Activated naive CD4-positive, alpha-beta T cell treated with anti-CD3 and anti-CD28 coated beads, Interleukin-2, amount 10 ng/mL, durations not matched to agents 7 days and 5 days (primary cell): ENCODE measurements at regions not wholly inside any gene's neighbourhood (a gene's known extent, or its start where the extent isn't known, plus 50 kb on each side); places are given as distances from the start of the nearest gene placed in this dataset.
"Not testable (repeated sequence)": the region's sequence is repeated elsewhere in the genome, so short reads cannot be mapped to it uniquely, and the experiment has no call there.

ENCODE experiments used
- CTCF ChIA-PET: fragments of 350-600 bp; sonication (Branson Sonifier 250); formaldehyde crosslinking; loops from one replicate; lab custom pipeline; 2021; ENCODE audit warnings: antibody characterized with exemption; lab: Charles Lee
- DNase-seq: peaks from one replicate; pipeline ENCODE4 v3.0.0-alpha.2; 2020
- H3K27ac Mint-ChIP-seq: one replicate; pipeline ENCODE4 v1.8.0; 2021; ENCODE audit warnings: mild to moderate bottlenecking, moderate library complexity, mixed read lengths
- H3K27me3 Mint-ChIP-seq: one replicate; pipeline ENCODE4 v1.8.0; 2021; ENCODE audit warnings: mild to moderate bottlenecking, mixed read lengths
- H3K36me3 Mint-ChIP-seq: one replicate; pipeline ENCODE4 v1.8.0; 2021; ENCODE audit warnings: mixed read lengths
- H3K4me1 Mint-ChIP-seq: one replicate; pipeline ENCODE4 v1.8.0; 2021; ENCODE audit warnings: mixed read lengths
- H3K4me3 Mint-ChIP-seq: one replicate; pipeline ENCODE4 v1.8.0; 2021; ENCODE audit warnings: mild to moderate bottlenecking, moderate library complexity, mixed read lengths
- H3K9me3 Mint-ChIP-seq: one replicate; pipeline ENCODE4 v1.8.0; 2021; ENCODE audit warnings: mixed read lengths

GRCh38 chr6:165775721-165776120 is 112.7 kb upstream of the PDE10A start:
- Mint-ChIP-seq H3K4me1 (no peaks in the 10 kb centered on the region), H3K27me3 (peaks cover 22% of the 10 kb centered on the region), H3K4me3 (no peak overlapping the region), H3K27ac (no peak overlapping the region), H3K9me3 (no peaks in the 10 kb centered on the region), H3K36me3 (no peaks in the 10 kb centered on the region)
- no peak for DNase-seq
- CTCF ChIA-PET = interaction anchor here (0.9 kb wide), 1 partner anchor 691 kb away, joined by 3 read pairs; no protein-coding TSS in a partner anchor

DNA sequence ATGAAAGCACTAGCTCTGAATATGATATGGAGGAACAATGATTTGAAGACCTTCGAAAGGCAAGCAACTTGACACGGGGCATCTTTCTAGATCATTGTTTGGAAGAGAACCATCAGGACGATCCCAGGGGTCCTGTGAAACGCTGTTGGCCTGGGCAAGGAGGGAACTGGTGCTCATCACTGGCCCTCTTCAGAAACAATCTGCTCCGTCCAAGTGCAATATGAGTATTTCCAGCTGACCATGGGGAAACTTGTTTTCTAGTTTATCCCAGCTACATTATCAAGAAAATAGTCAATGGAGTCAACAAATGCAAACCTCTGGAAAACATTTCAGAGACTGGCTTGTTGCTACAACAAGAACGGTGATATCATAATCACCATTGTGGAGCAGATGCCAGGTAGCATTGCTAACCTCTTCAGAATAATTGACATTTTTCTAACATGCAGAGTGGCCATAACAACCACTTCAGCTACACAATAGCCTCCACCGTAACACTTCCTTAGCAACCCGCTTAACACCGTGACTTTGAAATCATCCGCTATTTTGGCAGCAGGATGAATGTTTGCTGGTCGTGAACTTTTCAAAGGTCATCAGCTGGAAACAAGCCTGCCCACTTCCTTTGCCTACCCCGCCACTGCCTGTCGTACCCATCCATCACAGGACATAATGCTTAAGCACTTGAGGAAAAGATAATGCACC is 112.0 kb upstream of the PDE10A start:
- H3K27me3 Mint-ChIP-seq = peaks cover 22% of the 10 kb centered on the region
- no peaks in the 10 kb centered on the region for H3K9me3 Mint-ChIP-seq
- H3K4me1 Mint-ChIP-seq = no peaks in the 10 kb centered on the region
- no peak overlapping the region for H3K4me3 Mint-ChIP-seq
- CTCF ChIA-PET = no interaction called here
- no peak for DNase-seq
- H3K36me3 Mint-ChIP-seq = no peaks in the 10 kb centered on the region
- no peak overlapping the region for H3K27ac Mint-ChIP-seq

- no peaks in the 10 kb centered on the region for H3K36me3 Mint-ChIP-seq
- H3K27me3 Mint-ChIP-seq = peaks cover 9% of the 10 kb centered on the region
- H3K4me1 Mint-ChIP-seq = no peaks in the 10 kb centered on the region
- DNase-seq = no peak
- no peak overlapping the region for H3K4me3 Mint-ChIP-seq
- CTCF ChIA-PET = no interaction called here
- no peaks in the 10 kb centered on the region for H3K9me3 Mint-ChIP-seq
- H3K27ac Mint-ChIP-seq = no peak overlapping the region
Observed at GRCh38 chr6:165770397-165771082, 107.5 kb upstream of the PDE10A start.

DNA sequence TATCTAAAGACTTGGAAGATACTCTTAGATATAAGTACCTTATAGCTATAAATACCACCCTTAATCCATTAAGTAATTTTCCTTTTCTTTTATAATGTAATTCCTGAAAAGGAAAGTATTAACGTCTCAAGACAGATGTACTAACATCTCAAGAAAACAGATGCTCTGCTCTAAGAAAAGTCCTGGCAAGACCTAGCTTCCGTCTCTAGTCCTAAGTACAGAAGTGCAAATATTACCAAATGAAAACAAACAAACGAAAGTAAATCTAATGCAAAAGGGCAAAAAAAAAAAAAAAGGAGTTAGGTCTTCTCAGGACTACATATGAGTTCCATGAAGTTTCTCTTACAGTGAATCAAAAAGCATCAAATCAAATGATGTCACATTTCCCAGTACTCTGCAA is 106.8 kb upstream of the PDE10A start:
- no peak overlapping the region for H3K27ac Mint-ChIP-seq
- peaks cover 2% of the 10 kb centered on the region for H3K27me3 Mint-ChIP-seq
- no peaks in the 10 kb centered on the region for H3K4me1 Mint-ChIP-seq
- H3K36me3 Mint-ChIP-seq = no peaks in the 10 kb centered on the region
- no peak overlapping the region for H3K4me3 Mint-ChIP-seq
- CTCF ChIA-PET = interaction anchor here (0.7 kb wide), 1 partner anchor 103 kb away, joined by 3 read pairs; no protein-coding TSS in a partner anchor
- H3K9me3 Mint-ChIP-seq = no peaks in the 10 kb centered on the region
- no peak for DNase-seq

DNA sequence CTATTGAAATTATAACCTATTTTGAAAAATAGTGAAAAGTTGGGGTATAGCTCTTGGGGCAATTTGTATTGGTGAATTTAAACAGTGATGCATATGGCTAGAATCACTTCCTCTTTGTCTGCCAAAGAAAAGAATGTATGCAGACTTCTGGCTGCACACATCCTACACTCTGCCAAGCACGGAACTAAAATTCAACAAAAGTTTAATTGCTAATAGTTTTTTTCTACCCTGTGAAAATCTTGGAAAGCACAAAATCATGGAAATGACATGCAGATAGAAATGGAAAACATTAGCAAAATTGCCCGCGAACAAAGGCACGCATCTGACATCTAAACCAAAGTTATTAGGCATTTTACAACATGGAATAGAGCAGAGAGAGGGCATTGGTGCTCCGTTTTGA is 106.4 kb upstream of the PDE10A start:
- CTCF ChIA-PET = interaction anchor here (0.7 kb wide), 1 partner anchor 104 kb away, joined by 3 read pairs; no protein-coding TSS in a partner anchor
- Mint-ChIP-seq H3K27me3 (no peaks in the 10 kb centered on the region), H3K4me1 (no peaks in the 10 kb centered on the region), H3K4me3 (no peak overlapping the region), H3K9me3 (no peaks in the 10 kb centered on the region), H3K27ac (no peak overlapping the region), H3K36me3 (no peaks in the 10 kb centered on the region)
- no peak for DNase-seq

DNA sequence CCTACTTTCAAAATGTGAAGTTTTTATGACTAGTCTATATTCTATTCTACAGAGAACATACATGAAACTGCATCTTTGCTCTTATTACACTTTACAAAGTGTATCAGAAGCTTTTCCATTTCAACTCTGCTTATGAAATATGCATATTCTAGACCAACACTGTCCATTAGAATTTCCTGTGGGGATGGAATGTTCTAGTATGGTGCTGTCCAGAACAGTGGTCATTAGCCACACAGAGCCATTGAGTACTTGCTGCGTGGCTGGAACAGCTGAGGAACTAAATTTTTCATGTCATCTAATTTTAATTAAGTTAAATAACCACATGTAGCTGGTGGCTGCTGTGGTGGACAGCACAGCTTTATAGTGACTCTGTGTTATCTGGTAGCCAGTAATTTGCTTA is 105.9 kb upstream of the PDE10A start:
- no peak overlapping the region for H3K27ac Mint-ChIP-seq
- H3K4me1 Mint-ChIP-seq = no peaks in the 10 kb centered on the region
- no peak for DNase-seq
- H3K4me3 Mint-ChIP-seq = no peak overlapping the region
- H3K9me3 Mint-ChIP-seq = no peaks in the 10 kb centered on the region
- CTCF ChIA-PET = no interaction called here
- no peaks in the 10 kb centered on the region for H3K27me3 Mint-ChIP-seq
- no peaks in the 10 kb centered on the region for H3K36me3 Mint-ChIP-seq

DNA sequence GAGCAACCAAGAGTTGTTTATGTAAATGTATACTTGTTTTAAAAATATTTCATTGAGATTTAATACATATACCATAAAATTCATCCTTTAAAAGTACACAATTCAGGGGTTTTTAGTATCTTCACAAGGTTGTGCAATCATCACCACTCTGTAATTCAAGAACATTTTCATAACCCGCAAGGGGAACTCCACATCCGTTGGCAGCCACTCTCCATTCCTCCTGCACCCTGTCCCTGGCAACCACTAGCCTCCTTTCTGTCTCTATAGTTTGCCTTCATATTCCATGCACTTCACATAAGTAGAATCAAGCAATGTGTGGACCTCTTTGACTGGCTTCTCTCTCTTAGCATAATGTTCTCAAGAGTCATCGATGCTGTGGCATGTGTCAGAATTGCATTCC is 104.2 kb upstream of the PDE10A start:
- Mint-ChIP-seq H3K4me1 (no peaks in the 10 kb centered on the region), H3K4me3 (no peak overlapping the region), H3K27ac (no peak overlapping the region), H3K27me3 (no peaks in the 10 kb centered on the region), H3K36me3 (no peaks in the 10 kb centered on the region), H3K9me3 (no peaks in the 10 kb centered on the region)
- CTCF ChIA-PET = no interaction called here
- DNase-seq = no peak

GRCh38 chr6:165766457-165766856 is 103.4 kb upstream of the PDE10A start:
- Mint-ChIP-seq H3K27ac (no peak overlapping the region), H3K4me3 (no peak overlapping the region), H3K9me3 (no peaks in the 10 kb centered on the region), H3K36me3 (no peaks in the 10 kb centered on the region), H3K27me3 (no peaks in the 10 kb centered on the region), H3K4me1 (no peaks in the 10 kb centered on the region)
- CTCF ChIA-PET = no interaction called here
- DNase-seq = no peak

DNA sequence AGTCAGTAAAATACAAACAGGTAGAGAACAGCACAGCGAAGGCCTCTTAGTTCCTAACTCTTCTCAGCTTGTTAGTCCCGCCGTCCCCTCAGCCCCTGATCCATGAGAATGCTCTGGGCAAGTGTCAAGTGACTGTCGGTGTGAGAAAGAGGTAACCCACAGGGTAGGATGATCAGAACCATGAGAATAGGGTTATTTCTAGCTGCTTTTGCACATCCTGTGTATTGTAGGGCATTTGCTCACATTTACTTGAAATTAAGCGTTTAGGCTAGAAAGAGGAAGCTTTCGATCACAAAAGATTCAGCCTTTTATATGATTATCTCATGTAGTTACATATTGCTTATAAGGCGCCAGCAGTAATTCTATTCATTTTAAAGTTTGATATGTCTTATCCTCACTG is 103.0 kb upstream of the PDE10A start:
- no peak for DNase-seq
- Mint-ChIP-seq H3K4me3 (no peak overlapping the region), H3K9me3 (no peaks in the 10 kb centered on the region), H3K27me3 (no peaks in the 10 kb centered on the region), H3K4me1 (no peaks in the 10 kb centered on the region), H3K27ac (no peak overlapping the region), H3K36me3 (no peaks in the 10 kb centered on the region)
- CTCF ChIA-PET = no interaction called here

DNA sequence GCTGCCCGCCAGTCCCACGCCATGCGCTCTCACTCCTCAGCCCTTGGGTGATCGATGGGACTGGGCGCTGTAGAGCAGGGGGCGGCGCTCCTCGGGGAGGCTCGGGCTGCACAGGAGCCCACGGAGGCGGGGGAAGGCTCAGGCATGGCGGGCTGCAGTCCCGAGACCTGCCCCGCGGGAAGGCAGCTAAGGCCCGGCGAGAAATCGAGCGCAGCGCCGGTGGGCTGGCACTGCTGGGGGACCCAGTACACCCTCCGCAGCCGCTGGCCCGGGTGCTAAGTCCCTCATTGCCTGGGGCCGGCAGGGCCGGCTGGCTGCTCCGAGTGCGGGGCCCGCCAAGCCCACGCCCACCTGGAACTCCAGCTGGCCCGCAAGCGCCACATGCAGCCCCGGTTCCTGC is 102.2 kb upstream of the PDE10A start:
- H3K4me1 Mint-ChIP-seq, H3K4me3 Mint-ChIP-seq, H3K9me3 Mint-ChIP-seq, H3K27ac Mint-ChIP-seq, H3K27me3 Mint-ChIP-seq, H3K36me3 Mint-ChIP-seq, CTCF ChIA-PET, DNase-seq: not testable (repeated sequence)

GRCh38 chr6:165762876-165763275 is 99.8 kb upstream of the PDE10A start:
- DNase-seq = no peak

GRCh38 chr6:165762125-165762524 is 99.1 kb upstream of the PDE10A start:
- Mint-ChIP-seq H3K27ac (no peak overlapping the region), H3K9me3 (no peaks in the 10 kb centered on the region)
- CTCF ChIA-PET = no interaction called here

More at GRCh38 chr6:165762876-165763275, 99.8 kb upstream of the PDE10A start:
- Mint-ChIP-seq H3K27me3 (peaks cover 3% of the 10 kb centered on the region), H3K27ac (no peak overlapping the region), H3K4me1 (no peaks in the 10 kb centered on the region), H3K4me3 (no peak overlapping the region), H3K36me3 (no peaks in the 10 kb centered on the region), H3K9me3 (no peaks in the 10 kb centered on the region)
- CTCF ChIA-PET = no interaction called here

GRCh38 chr6:165760803-165761185 is 97.8 kb upstream of the PDE10A start:
- Mint-ChIP-seq H3K9me3 (no peaks in the 10 kb centered on the region), H3K36me3 (no peaks in the 10 kb centered on the region), H3K4me3 (no peak overlapping the region), H3K27ac (no peak overlapping the region), H3K4me1 (no peaks in the 10 kb centered on the region), H3K27me3 (peaks cover 3% of the 10 kb centered on the region)
- no peak for DNase-seq
- CTCF ChIA-PET = no interaction called here

More at GRCh38 chr6:165762125-165762524, 99.1 kb upstream of the PDE10A start:
- no peak for DNase-seq
- H3K4me1 Mint-ChIP-seq = no peaks in the 10 kb centered on the region
- no peaks in the 10 kb centered on the region for H3K36me3 Mint-ChIP-seq
- H3K4me3 Mint-ChIP-seq = no peak overlapping the region
- H3K27me3 Mint-ChIP-seq = peaks cover 3% of the 10 kb centered on the region

GRCh38 chr6:165760126-165760802 is 97.2 kb upstream of the PDE10A start:
- no peak for DNase-seq
- no peaks in the 10 kb centered on the region for H3K36me3 Mint-ChIP-seq
- no peaks in the 10 kb centered on the region for H3K4me1 Mint-ChIP-seq
- H3K27ac Mint-ChIP-seq = no peak overlapping the region
- H3K9me3 Mint-ChIP-seq = no peaks in the 10 kb centered on the region
- H3K27me3 Mint-ChIP-seq = peaks cover 3% of the 10 kb centered on the region
- CTCF ChIA-PET = no interaction called here
- H3K4me3 Mint-ChIP-seq = no peak overlapping the region

DNA sequence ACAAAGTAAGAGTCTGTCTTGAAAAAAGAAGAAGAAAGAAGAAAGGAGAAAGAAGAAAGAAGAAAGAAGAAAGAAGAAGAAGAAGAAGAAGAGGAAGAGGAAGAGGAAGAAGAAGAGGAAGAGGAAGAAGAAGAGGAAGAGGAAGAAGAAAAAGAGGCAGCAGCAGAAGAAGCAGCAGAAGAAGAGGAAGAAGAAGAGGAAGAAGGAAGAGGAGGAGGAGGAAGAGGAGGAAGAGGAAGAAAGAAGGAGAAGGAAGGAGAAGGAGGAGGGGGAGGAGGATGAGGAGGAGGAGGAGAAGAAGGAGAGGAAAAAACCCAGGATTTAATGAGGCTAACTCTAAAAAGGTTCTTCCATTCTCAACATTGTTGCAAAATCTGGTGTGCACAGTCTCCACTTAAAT is 95.4 kb upstream of the PDE10A start:
- DNase-seq = no peak
- Mint-ChIP-seq H3K36me3 (no peaks in the 10 kb centered on the region), H3K9me3 (no peaks in the 10 kb centered on the region), H3K27ac (no peak overlapping the region), H3K4me1 (no peaks in the 10 kb centered on the region), H3K27me3 (peaks cover 3% of the 10 kb centered on the region), H3K4me3 (no peak overlapping the region)
- CTCF ChIA-PET = no interaction called here
